HepG2 (cell line): ENCODE measurements at regions not wholly inside any gene's neighbourhood (a gene's known extent, or its start where the extent isn't known, plus 50 kb on each side); places are given as distances from the start of the nearest gene placed in this dataset.

ENCODE experiments used
- HDAC1 ChIP-seq: sonication (generic); formaldehyde crosslinking; IDR thresholded peaks from 2 replicates; pipeline ENCODE4 v1.5.1; 2020; ENCODE audit warnings: mild to moderate bottlenecking, missing genetic modification reagents
- JUN ChIP-seq: sonication (generic); formaldehyde crosslinking; IDR thresholded peaks from 2 replicates; pipeline ENCODE4 v1.4.0; 2020; ENCODE audit warnings: mild to moderate bottlenecking, missing genetic modification reagents
- KDM3A ChIP-seq: IDR thresholded peaks from 2 replicates; pipeline ENCODE4 v1.6.1; 2018; ENCODE audit warnings: low read depth, missing compliant biosample characterization
- KDM6A ChIP-seq: IDR thresholded peaks from 2 replicates; pipeline ENCODE4 v1.6.1; 2016; ENCODE audit warnings: low read depth
- KMT2A ChIP-seq: sonication (generic); formaldehyde crosslinking; IDR thresholded peaks from 2 replicates; pipeline ENCODE4 v1.4.0; 2020; ENCODE audit warnings: missing genetic modification reagents
- MED1 ChIP-seq: sonication (generic); formaldehyde crosslinking; IDR thresholded peaks from 2 replicates; pipeline ENCODE4 v1.4.0; 2020; ENCODE audit warnings: missing genetic modification reagents
- NFATC3 ChIP-seq: sonication (generic); formaldehyde crosslinking; IDR thresholded peaks from 2 replicates; pipeline ENCODE4 v1.5.1; 2020; ENCODE audit warnings: mild to moderate bottlenecking, missing genetic modification reagents
- PITX1 ChIP-seq: sonication (generic); formaldehyde crosslinking; IDR thresholded peaks from 2 replicates; pipeline ENCODE4 v1.5.1; 2020; ENCODE audit warnings: mild to moderate bottlenecking, missing genetic modification reagents
- RFX5 ChIP-seq: IDR thresholded peaks from 2 replicates; pipeline ENCODE4 v1.6.1; 2011; ENCODE audit warnings: low read depth, low read length, improper control_type of control experiment
- RNF2 ChIP-seq: fragments of 450-650 bp; conservative IDR thresholded peaks from 2 replicates; pipeline ENCODE4 v1.6.1; 2016; ENCODE audit warnings: low read depth
- SNAPC2 ChIP-seq: sonication (generic); formaldehyde crosslinking; IDR thresholded peaks from 2 replicates; pipeline ENCODE4 v1.8.1; 2022; ENCODE audit warnings: mild to moderate bottlenecking, missing genetic modification reagents
- TOE1 ChIP-seq: sonication (generic); formaldehyde crosslinking; IDR thresholded peaks from 2 replicates; pipeline ENCODE4 v1.4.0; 2020; ENCODE audit warnings: mild to moderate bottlenecking, missing genetic modification reagents
- ZFP36 ChIP-seq: fragments of 150-350 bp; IDR thresholded peaks from 2 replicates; pipeline ENCODE4 v1.6.1; 2018; ENCODE audit warnings: borderline replicate concordance, low read length, low read depth; ENCODE audit not compliant: partially characterized antibody
- ZFY ChIP-seq: sonication (generic); formaldehyde crosslinking; IDR thresholded peaks from 2 replicates; pipeline ENCODE4 v1.4.0; 2020; ENCODE audit warnings: missing genetic modification reagents
- ZNF317 ChIP-seq: sonication (generic); formaldehyde crosslinking; IDR thresholded peaks from 2 replicates; pipeline ENCODE4 v1.5.0; 2020; ENCODE audit warnings: mild to moderate bottlenecking, missing genetic modification reagents
- ZNF496 ChIP-seq: sonication (generic); formaldehyde crosslinking; IDR thresholded peaks from 2 replicates; pipeline ENCODE4 v1.8.1; 2023; ENCODE audit warnings: mild to moderate bottlenecking, moderate library complexity, missing genetic modification reagents; ENCODE audit not compliant: insufficient replicate concordance
- ZNF652 ChIP-seq: IDR thresholded peaks from 2 replicates; pipeline ENCODE4 v1.6.1; 2016; ENCODE audit warnings: low read depth, borderline replicate concordance
- ZNF737 ChIP-seq: sonication (generic); formaldehyde crosslinking; IDR thresholded peaks from 2 replicates; pipeline ENCODE4 v1.5.0; 2020; ENCODE audit warnings: missing genetic modification reagents, mild to moderate bottlenecking, borderline replicate concordance
- TF ChIP-seq, protein P1 (sequence below): sonication (generic); formaldehyde crosslinking; IDR thresholded peaks from 2 replicates; pipeline ENCODE4 v1.4.0; 2020; ENCODE audit warnings: missing genetic modification reagents
- TF ChIP-seq, protein P2 (sequence below): sonication (generic); formaldehyde crosslinking; IDR thresholded peaks from 2 replicates; pipeline ENCODE4 v1.5.1; 2020; ENCODE audit warnings: missing genetic modification reagents, mild to moderate bottlenecking, borderline replicate concordance
- TF ChIP-seq, protein P3 (sequence below): sonication (generic); formaldehyde crosslinking; conservative IDR thresholded peaks from 2 replicates; pipeline ENCODE4 v1.4.0; 2020; ENCODE audit warnings: missing genetic modification reagents

DNA sequence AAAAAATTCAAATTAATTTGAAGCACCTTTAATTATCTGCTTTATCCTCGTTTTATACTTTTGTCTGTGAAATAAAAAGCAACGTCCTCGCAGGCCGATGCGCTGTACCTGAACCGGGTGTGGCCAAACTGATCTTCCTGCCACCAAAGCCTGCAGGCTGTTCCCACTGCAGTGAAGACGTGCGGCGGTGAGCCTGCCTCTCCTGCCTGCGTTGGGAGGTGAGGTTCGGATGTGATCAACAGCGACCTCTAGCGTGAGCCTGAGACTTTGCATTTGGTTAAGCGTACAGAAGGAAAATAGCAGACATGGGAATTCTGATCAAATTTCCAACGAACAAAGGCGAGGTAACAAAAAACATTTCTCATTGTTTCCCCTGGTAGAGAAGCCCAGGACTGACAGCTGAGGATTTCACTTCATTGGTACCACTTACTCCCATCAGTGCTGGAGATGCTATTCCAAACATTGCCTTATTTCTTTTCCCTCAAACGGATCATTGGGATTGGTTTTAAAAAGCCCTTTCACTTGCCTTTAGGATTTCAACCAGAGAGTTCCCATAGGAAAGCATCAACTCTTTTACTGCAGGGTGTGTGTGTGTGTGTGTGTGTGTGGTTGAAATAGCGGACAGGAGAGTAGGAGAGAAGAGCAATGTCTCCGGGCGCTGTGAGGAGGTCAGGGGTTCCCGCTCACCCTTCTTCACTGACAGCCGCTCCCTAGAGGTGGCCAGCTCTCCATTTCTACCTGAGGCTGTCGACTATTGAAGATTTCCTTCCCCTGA is 56.6 kb upstream of the CCN6 start (continued):
- TF ChIP-seq, protein P1, sequence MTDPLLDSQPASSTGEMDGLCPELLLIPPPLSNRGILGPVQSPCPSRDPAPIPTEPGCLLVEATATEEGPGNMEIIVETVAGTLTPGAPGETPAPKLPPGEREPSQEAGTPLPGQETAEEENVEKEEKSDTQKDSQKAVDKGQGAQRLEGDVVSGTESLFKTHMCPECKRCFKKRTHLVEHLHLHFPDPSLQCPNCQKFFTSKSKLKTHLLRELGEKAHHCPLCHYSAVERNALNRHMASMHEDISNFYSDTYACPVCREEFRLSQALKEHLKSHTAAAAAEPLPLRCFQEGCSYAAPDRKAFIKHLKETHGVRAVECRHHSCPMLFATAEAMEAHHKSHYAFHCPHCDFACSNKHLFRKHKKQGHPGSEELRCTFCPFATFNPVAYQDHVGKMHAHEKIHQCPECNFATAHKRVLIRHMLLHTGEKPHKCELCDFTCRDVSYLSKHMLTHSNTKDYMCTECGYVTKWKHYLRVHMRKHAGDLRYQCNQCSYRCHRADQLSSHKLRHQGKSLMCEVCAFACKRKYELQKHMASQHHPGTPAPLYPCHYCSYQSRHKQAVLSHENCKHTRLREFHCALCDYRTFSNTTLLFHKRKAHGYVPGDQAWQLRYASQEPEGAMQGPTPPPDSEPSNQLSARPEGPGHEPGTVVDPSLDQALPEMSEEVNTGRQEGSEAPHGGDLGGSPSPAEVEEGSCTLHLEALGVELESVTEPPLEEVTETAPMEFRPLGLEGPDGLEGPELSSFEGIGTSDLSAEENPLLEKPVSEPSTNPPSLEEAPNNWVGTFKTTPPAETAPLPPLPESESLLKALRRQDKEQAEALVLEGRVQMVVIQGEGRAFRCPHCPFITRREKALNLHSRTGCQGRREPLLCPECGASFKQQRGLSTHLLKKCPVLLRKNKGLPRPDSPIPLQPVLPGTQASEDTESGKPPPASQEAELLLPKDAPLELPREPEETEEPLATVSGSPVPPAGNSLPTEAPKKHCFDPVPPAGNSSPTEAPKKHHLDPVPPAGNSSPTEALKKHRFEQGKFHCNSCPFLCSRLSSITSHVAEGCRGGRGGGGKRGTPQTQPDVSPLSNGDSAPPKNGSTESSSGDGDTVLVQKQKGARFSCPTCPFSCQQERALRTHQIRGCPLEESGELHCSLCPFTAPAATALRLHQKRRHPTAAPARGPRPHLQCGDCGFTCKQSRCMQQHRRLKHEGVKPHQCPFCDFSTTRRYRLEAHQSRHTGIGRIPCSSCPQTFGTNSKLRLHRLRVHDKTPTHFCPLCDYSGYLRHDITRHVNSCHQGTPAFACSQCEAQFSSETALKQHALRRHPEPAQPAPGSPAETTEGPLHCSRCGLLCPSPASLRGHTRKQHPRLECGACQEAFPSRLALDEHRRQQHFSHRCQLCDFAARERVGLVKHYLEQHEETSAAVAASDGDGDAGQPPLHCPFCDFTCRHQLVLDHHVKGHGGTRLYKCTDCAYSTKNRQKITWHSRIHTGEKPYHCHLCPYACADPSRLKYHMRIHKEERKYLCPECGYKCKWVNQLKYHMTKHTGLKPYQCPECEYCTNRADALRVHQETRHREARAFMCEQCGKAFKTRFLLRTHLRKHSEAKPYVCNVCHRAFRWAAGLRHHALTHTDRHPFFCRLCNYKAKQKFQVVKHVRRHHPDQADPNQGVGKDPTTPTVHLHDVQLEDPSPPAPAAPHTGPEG (CRISPR knock-in tag): no peak
- TF ChIP-seq TOE1: 0 out of 2 replicates have a peak, but pooled peaks have one; percentile 31
- no peak for TF ChIP-seq RFX5
- TF ChIP-seq, protein P2, sequence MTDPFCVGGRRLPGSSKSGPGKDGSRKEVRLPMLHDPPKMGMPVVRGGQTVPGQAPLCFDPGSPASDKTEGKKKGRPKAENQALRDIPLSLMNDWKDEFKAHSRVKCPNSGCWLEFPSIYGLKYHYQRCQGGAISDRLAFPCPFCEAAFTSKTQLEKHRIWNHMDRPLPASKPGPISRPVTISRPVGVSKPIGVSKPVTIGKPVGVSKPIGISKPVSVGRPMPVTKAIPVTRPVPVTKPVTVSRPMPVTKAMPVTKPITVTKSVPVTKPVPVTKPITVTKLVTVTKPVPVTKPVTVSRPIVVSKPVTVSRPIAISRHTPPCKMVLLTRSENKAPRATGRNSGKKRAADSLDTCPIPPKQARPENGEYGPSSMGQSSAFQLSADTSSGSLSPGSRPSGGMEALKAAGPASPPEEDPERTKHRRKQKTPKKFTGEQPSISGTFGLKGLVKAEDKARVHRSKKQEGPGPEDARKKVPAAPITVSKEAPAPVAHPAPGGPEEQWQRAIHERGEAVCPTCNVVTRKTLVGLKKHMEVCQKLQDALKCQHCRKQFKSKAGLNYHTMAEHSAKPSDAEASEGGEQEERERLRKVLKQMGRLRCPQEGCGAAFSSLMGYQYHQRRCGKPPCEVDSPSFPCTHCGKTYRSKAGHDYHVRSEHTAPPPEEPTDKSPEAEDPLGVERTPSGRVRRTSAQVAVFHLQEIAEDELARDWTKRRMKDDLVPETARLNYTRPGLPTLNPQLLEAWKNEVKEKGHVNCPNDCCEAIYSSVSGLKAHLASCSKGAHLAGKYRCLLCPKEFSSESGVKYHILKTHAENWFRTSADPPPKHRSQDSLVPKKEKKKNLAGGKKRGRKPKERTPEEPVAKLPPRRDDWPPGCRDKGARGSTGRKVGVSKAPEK (CRISPR knock-in tag): peak; percentile 82; the same call in 1 of the 2 replicates
- no peak for TF ChIP-seq ZNF317
- TF ChIP-seq PITX1 (CRISPR knock-in tag): peak; percentile 34; the same call in 1 of the 2 replicates
- no peak for TF ChIP-seq NFATC3 (CRISPR knock-in tag)
- TF ChIP-seq ZNF737: no peak
- no peak for TF ChIP-seq MED1 (CRISPR knock-in tag)
- TF ChIP-seq, protein P3, sequence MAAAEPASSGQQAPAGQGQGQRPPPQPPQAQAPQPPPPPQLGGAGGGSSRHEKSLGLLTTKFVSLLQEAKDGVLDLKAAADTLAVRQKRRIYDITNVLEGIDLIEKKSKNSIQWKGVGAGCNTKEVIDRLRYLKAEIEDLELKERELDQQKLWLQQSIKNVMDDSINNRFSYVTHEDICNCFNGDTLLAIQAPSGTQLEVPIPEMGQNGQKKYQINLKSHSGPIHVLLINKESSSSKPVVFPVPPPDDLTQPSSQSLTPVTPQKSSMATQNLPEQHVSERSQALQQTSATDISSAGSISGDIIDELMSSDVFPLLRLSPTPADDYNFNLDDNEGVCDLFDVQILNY (CRISPR knock-in tag): no peak
- no peak for TF ChIP-seq ZNF652 (CRISPR knock-in tag)
- TF ChIP-seq KMT2A (CRISPR knock-in tag): no peak; the same call in 1 of the 2 replicates
- TF ChIP-seq ZFY (CRISPR knock-in tag): no peak
- peak; percentile 70; the same call in 1 of the 2 replicates for TF ChIP-seq KDM3A
- TF ChIP-seq RNF2: no peak
- no peak for TF ChIP-seq ZFP36
- no peak for TF ChIP-seq HDAC1 (CRISPR knock-in tag)
- TF ChIP-seq SNAPC2 (CRISPR knock-in tag): no peak
- TF ChIP-seq KDM6A (CRISPR knock-in tag): no peak
- no peak for TF ChIP-seq ZNF496 (CRISPR knock-in tag)
- no peak for TF ChIP-seq JUN (CRISPR knock-in tag)
